ENCODE measurements at regions not wholly inside any gene's neighbourhood (a gene's known extent, or its start where the extent isn't known, plus 50 kb on each side); places are given as distances from the start of the nearest gene placed in this dataset.
"Not testable (repeated sequence)": the region's sequence is repeated elsewhere in the genome, so short reads cannot be mapped to it uniquely, and the experiment has no call there.

GRCh38 chr12:34607520-34608195 lies 585.4 kb downstream of the ALG10 start:
- DNase-seq: no peak

DNA sequence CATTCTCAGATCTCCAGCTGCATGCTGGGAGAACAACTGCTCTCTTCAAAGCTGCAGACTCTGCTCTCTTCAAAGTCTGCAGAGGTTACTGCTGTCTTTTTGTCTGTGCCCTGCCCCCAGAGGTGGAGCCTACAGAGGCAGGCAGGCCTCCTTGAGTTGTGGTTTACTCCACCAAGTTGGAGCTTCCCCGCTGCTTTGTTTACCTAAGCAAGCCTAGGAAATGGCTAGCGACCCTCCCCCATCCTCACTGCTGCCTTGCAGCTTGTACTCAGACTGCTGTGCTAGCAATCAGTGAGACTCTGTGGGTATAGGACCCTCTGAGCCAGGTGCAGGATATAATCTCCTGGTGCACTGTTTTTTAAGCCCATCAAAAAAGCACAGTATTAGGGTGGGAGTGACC lies 591.7 kb downstream of the ALG10 start:
- not testable (repeated sequence) for DNase-seq

- peak; percentile 50 for DNase-seq
These were observed 602.8 kb downstream of the ALG10 start for GRCh38 chr12:34625116-34625515.

DNA sequence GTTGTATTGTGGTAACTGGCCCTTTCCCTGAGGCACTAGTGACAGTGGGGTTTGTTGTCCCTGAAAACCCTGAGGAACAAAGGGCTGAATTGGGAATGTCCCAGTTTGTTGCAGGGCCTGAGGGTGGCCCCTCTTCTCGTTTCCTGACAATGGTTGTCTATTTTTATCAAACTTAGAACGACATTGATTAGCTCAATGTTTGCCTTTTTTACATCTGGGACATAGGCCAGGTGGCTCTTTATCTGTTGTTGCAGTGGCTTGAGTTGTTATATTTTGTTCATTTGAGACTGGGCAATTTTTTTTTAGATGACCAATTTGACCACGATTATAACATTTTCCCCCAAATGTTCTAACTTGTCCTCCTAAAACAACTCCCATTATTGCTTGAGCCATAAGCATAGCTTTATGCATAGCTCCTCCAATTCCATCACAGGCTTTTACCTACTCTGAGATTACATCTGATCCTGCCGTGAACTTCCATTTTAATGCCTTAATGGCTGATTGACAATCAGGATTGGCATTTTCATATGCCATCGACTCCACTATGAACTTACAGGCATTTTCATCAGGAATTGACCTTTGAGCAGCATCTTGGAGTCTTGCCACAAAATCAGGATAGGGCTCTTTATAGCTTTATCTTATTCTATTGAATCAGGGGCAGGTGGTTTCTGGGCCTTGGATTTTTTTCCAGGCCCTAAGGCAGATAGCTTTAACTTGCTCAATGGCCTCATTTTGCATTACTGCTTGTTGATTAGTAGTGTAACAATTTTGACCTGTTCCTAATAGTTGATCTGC lies 604.3 kb downstream of the ALG10 start:
- no peak for DNase-seq

Data from NCI-H1105 (cell line).